H1 (cell line): ENCODE measurements at regions not wholly inside any gene's neighbourhood (a gene's known extent, or its start where the extent isn't known, plus 50 kb on each side); places are given as distances from the start of the nearest gene placed in this dataset.

Experiments
- CTCF ChIA-PET: fragments of 300-600 bp; sonication (Branson Sonifier 250); formaldehyde crosslinking; loops from one replicate; lab custom pipeline; 2021; ENCODE audit not compliant: partially characterized antibody; lab: Charles Lee
- POLR2A ChIA-PET: fragments of 300-600 bp; sonication (Branson Sonifier 250); formaldehyde crosslinking; loops from one replicate; lab custom pipeline; 2021; ENCODE audit warnings: inconsistent platforms; ENCODE audit not compliant: partially characterized antibody; lab: Charles Lee
- DNase-seq, 2 experiments: peaks; one replicate each; pipeline versions ENCODE4 v3.0.0 to v3.0.0-alpha.2; 2010 to 2022; ENCODE audit warnings: low spot score in 2 of 2, low read depth in 1 of 2, mixed read lengths in 1 of 2
- FAIRE-seq: peaks from 2 replicates; lab custom pipeline; 2011; peaks lifted over from hg19 to GRCh38; lab: Jason Lieb, UNC
- H2AFZ ChIP-seq: 2 replicates; pipeline ENCODE4 v1.8.1; 2012; ENCODE audit warnings: low read length, inconsistent platforms
- H2AK5ac ChIP-seq: 2 replicates; pipeline ENCODE4 v1.6.1; 2013; ENCODE audit warnings: low read depth, low read length
- H2BK120ac ChIP-seq: replicated peaks from 2 replicates; pipeline ENCODE3; 2013; ENCODE audit warnings: low read depth, low read length, inconsistent platforms
- H2BK12ac ChIP-seq: 2 replicates; pipeline ENCODE4 v1.6.1; 2013; ENCODE audit warnings: low read depth, low read length
- H2BK15ac ChIP-seq: 2 replicates; pipeline ENCODE4 v1.6.1; 2013; ENCODE audit warnings: low read length
- H2BK20ac ChIP-seq: 2 replicates; pipeline ENCODE4 v1.6.1; 2013; ENCODE audit warnings: low read length
- H2BK5ac ChIP-seq: 2 replicates; pipeline ENCODE4 v1.6.1; 2013; ENCODE audit warnings: low read depth, low read length
- H3K14ac ChIP-seq: 2 replicates; pipeline ENCODE4 v1.6.1; 2013; ENCODE audit warnings: inconsistent platforms; ENCODE audit not compliant: insufficient read length
- H3K18ac ChIP-seq: 2 replicates; pipeline ENCODE4 v1.6.1; 2013; ENCODE audit warnings: low read length; ENCODE audit errors: extremely low read depth
- H3K23ac ChIP-seq: 2 replicates; pipeline ENCODE4 v1.6.1; 2013; ENCODE audit warnings: inconsistent platforms; ENCODE audit not compliant: insufficient read length
- H3K23me2 ChIP-seq: 2 replicates; pipeline ENCODE4 v1.6.1; 2013; ENCODE audit warnings: low read depth, low read length
- H3K27ac ChIP-seq: 2 replicates; pipeline ENCODE4 v1.6.1; 2011; ENCODE audit warnings: low read depth, low read length, inconsistent platforms
- H3K27me3 ChIP-seq, 4 experiments: replicated peaks in 1 of 4; 1 replicate in 1 of 4; 2 replicates in 3 of 4; pipeline versions ENCODE4 v1.6.1 to v1.8.1; 2011 to 2013; ENCODE audit warnings: low read length in 3 of 4, mild to moderate bottlenecking in 3 of 4, inconsistent platforms in 2 of 4, mixed read lengths in 2 of 4, moderate library complexity in 1 of 4; ENCODE audit not compliant: control insufficient read depth in 3 of 4, insufficient read depth in 3 of 4; ENCODE audit errors: extremely low read depth in 1 of 4
- H3K36me3 ChIP-seq, 4 experiments: 2 replicates each; pipeline versions ENCODE4 v1.6.1 to v1.8.1; 2011 to 2013; ENCODE audit warnings: mild to moderate bottlenecking in 4 of 4, low read length in 3 of 4, moderate library complexity in 2 of 4, control low read depth in 1 of 4, inconsistent platforms in 1 of 4; ENCODE audit not compliant: insufficient read depth in 4 of 4, control insufficient read depth in 2 of 4
- H3K4ac ChIP-seq: replicated peaks from 2 replicates; pipeline ENCODE3; 2013; ENCODE audit warnings: low read length, low read depth, mixed read lengths, inconsistent platforms; ENCODE audit not compliant: insufficient read length
- H3K4me1 ChIP-seq, 4 experiments: replicated peaks in 1 of 4; 1 replicate in 1 of 4; 2 replicates in 3 of 4; pipeline versions ENCODE4 v1.6.1 to v1.8.1; 2011 to 2013; ENCODE audit warnings: low read length in 3 of 4, inconsistent platforms in 2 of 4, mixed read lengths in 1 of 4; ENCODE audit not compliant: insufficient read depth in 4 of 4, control insufficient read depth in 3 of 4
- H3K4me2 ChIP-seq, 2 experiments: 2 replicates each; pipeline versions ENCODE4 v1.6.1 to v1.8.1; 2011 to 2013; ENCODE audit warnings: low read depth in 2 of 2, low read length in 2 of 2, control low read depth in 1 of 2, inconsistent platforms in 1 of 2, mild to moderate bottlenecking in 1 of 2; ENCODE audit not compliant: insufficient read depth in 1 of 2
- H3K4me3 ChIP-seq, 4 experiments: fragments of 200-600, 300-600 bp in 1 of 4; sonication (generic), shearing (Covaris generic), sonication (Bioruptor Twin) in 1 of 4; 2 replicates each; pipeline versions ENCODE4 v1.5.1 to v1.8.1; 2011 to 2016; ENCODE audit warnings: low read length in 4 of 4, low read depth in 3 of 4, control low read depth in 2 of 4, inconsistent platforms in 2 of 4, mild to moderate bottlenecking in 2 of 4, mixed read lengths in 1 of 4, moderate library complexity in 1 of 4; ENCODE audit not compliant: insufficient read depth in 2 of 4; ENCODE audit errors: extremely low read depth in 1 of 4
- H3K56ac ChIP-seq: replicated peaks from 2 replicates; pipeline ENCODE3; 2013; ENCODE audit warnings: low read depth, mild to moderate bottlenecking, mixed read lengths, low read length, inconsistent platforms; ENCODE audit not compliant: insufficient read length
- H3K79me1 ChIP-seq: 2 replicates; pipeline ENCODE4 v1.6.1; 2013; ENCODE audit warnings: low read depth, low read length, control low read depth
- H3K79me2 ChIP-seq, 2 experiments: 2 replicates each; pipeline versions ENCODE4 v1.6.1 to v1.8.1; 2012 to 2013; ENCODE audit warnings: low read length in 2 of 2, mild to moderate bottlenecking in 2 of 2, inconsistent platforms in 1 of 2; ENCODE audit not compliant: insufficient read depth in 2 of 2, control insufficient read depth in 1 of 2
- H3K9ac ChIP-seq, 4 experiments: replicated peaks in 1 of 4; 1 replicate in 1 of 4; 2 replicates in 3 of 4; pipeline versions ENCODE4 v1.6.1 to v1.8.1; 2011 to 2013; ENCODE audit warnings: low read depth in 3 of 4, low read length in 3 of 4, control low read depth in 2 of 4, mild to moderate bottlenecking in 2 of 4, moderate library complexity in 2 of 4, inconsistent platforms in 1 of 4; ENCODE audit errors: extremely low read depth in 1 of 4
- H3K9me3 ChIP-seq, 2 experiments: 2 replicates each; pipeline versions ENCODE4 v1.6.1 to v1.8.1; 2012 to 2013; ENCODE audit warnings: mild to moderate bottlenecking in 2 of 2, moderate library complexity in 2 of 2, control low read depth in 1 of 2, inconsistent platforms in 1 of 2, low read depth in 1 of 2, low read length in 1 of 2, mixed read lengths in 1 of 2; ENCODE audit not compliant: insufficient read depth in 2 of 2
- H4K20me1 ChIP-seq, 2 experiments: replicated peaks in 1 of 2; 2 replicates each; pipeline versions ENCODE3 to v1.8.1; 2011 to 2013; ENCODE audit warnings: inconsistent platforms in 2 of 2, low read length in 2 of 2, mild to moderate bottlenecking in 1 of 2; ENCODE audit not compliant: insufficient read depth in 2 of 2, control insufficient read depth in 1 of 2
- H4K5ac ChIP-seq: 2 replicates; pipeline ENCODE4 v1.6.1; 2013; ENCODE audit warnings: low read length, low read depth, mixed read lengths, inconsistent platforms; ENCODE audit not compliant: insufficient read length
- H4K8ac ChIP-seq: 2 replicates; pipeline ENCODE4 v1.8.0; 2013; ENCODE audit warnings: mild to moderate bottlenecking, moderate library complexity, low read length, inconsistent platforms; ENCODE audit not compliant: insufficient read depth; ENCODE audit errors: extremely low read depth
- H4K91ac ChIP-seq: replicated peaks from 2 replicates; pipeline ENCODE3; 2013; ENCODE audit warnings: low read length, mixed read lengths, inconsistent platforms; ENCODE audit not compliant: insufficient read length
- ATF3 ChIP-seq: IDR thresholded peaks from 2 replicates; pipeline ENCODE4 v1.6.1; 2011; ENCODE audit warnings: low read depth, mild to moderate bottlenecking, low read length; ENCODE audit not compliant: insufficient read depth
- BCL11A ChIP-seq, 2 experiments: IDR thresholded peaks; one replicate each; pipeline ENCODE4 v1.6.1; 2011; ENCODE audit warnings: low read depth in 2 of 2, low read length in 2 of 2, mild to moderate bottlenecking in 2 of 2
- BRCA1 ChIP-seq: IDR thresholded peaks from 2 replicates; pipeline ENCODE4 v1.6.1; 2012; ENCODE audit warnings: low read depth, low read length, improper control_type of control experiment
- EGR1 ChIP-seq: IDR thresholded peaks from 2 replicates; pipeline ENCODE4 v1.6.1; 2011; ENCODE audit warnings: low read depth, low read length, borderline replicate concordance
- GTF2F1 ChIP-seq: IDR thresholded peaks from 2 replicates; pipeline ENCODE4 v1.6.1; 2012; ENCODE audit warnings: low read depth, low read length, improper control_type of control experiment, borderline replicate concordance
- HDAC6 ChIP-seq: IDR thresholded peaks from one replicate; pipeline ENCODE4 v1.7.1; 2012; ENCODE audit warnings: low read depth, mild to moderate bottlenecking, inconsistent platforms, low read length, moderate library complexity
- JUN ChIP-seq: IDR thresholded peaks from 2 replicates; pipeline ENCODE4 v1.6.1; 2011; ENCODE audit warnings: low read depth, mild to moderate bottlenecking, improper control_type of control experiment, low read length
- JUND ChIP-seq: IDR thresholded peaks from 2 replicates; pipeline ENCODE4 v1.6.1; 2011; ENCODE audit warnings: mild to moderate bottlenecking, improper control_type of control experiment, low read length
- KDM1A ChIP-seq: fragments of 200-600, 300-600 bp; sonication (generic); IDR thresholded peaks from 2 replicates; pipeline ENCODE4 v1.7.1; 2016; ENCODE audit warnings: mild to moderate bottlenecking, low read length, borderline replicate concordance
- POLR2A ChIP-seq, 2 experiments: IDR thresholded peaks; 1 replicate in 1 of 2; 2 replicates in 1 of 2; pipeline ENCODE4 v1.6.1; 2011; ENCODE audit warnings: low read depth in 2 of 2, low read length in 2 of 2, mild to moderate bottlenecking in 2 of 2; ENCODE audit errors: control extremely low read depth in 1 of 2
- RFX5 ChIP-seq: IDR thresholded peaks from 2 replicates; pipeline ENCODE4 v1.6.1; 2011; ENCODE audit warnings: low read depth, low read length, improper control_type of control experiment, borderline replicate concordance
- SIX5 ChIP-seq: IDR thresholded peaks from 2 replicates; pipeline ENCODE4 v1.6.1; 2011; ENCODE audit warnings: mild to moderate bottlenecking, low read depth, low read length
- SUZ12 ChIP-seq: fragments of 200-600 bp; sonication (generic); IDR thresholded peaks from 2 replicates; pipeline ENCODE4 v1.6.1; 2012; ENCODE audit warnings: mild to moderate bottlenecking, inconsistent platforms, low read length, moderate library complexity, mixed read lengths
- WGBS, 2 experiments: shearing (Covaris generic) in 1 of 2; methylation state at CpG; one replicate each; pipeline versions ENCODE4 v1.1.6 to v1.1.7; 2013 to 2015; ENCODE audit warnings: low lambda C conversion rate in 2 of 2, mixed read lengths in 2 of 2, inconsistent platforms in 1 of 2, low coverage in 1 of 2, missing lambda C conversion rate in 1 of 2; ENCODE audit not compliant: insufficient replicate concordance in 2 of 2, insufficient coverage in 1 of 2, insufficient read length in 1 of 2; ENCODE audit errors: extremely low coverage in 1 of 2, missing lambda C conversion rate in 1 of 2; 5-methylcytosine and 5-hydroxymethylcytosine counted together
- TF ChIP-seq, protein P1 (sequence below): IDR thresholded peaks from 2 replicates; pipeline ENCODE4 v1.6.1; 2011; ENCODE audit warnings: low read length, improper control_type of control experiment

DNA sequence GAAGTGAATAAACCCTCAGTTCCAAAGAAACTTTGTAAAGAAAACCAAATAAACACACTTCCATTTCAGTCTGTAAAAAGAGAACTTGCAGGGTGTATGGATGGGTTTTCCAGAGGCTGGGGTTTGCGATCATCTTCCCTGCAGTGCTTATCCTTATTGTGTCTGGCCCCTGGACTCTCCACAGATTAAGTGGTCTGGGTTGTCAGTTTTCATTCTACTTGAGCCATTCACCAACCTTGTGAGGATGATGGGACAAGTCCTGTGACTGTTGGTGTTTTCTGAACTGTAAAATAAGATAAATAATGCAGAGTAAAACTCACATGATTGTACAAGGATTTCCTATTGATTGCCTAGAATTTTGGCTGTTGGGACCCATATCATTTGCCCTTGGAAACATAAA is 166.1 kb upstream of the MOCS2 start:
- WGBS, 2 experiments = 91% methylated on average over 1 of the region's 1 CpG; no CpG with 5 or more reads in 1 of the 2 experiments
- H3K4me1 ChIP-seq = no peaks in the 10 kb centered on the region

More for the DNA sequence above, 166.1 kb upstream of the MOCS2 start:
- Histone ChIP-seq H3K14ac (no peak overlapping the region), H4K8ac (no peak overlapping the region), H3K79me2 (no peaks in the 10 kb centered on the region), H3K23me2 (no peaks in the 10 kb centered on the region), H3K36me3 (no peaks in the 10 kb centered on the region), H3K4ac (no peak overlapping the region), H2BK15ac (no peak overlapping the region), H2BK12ac (no peak overlapping the region), H4K20me1 (no peaks in the 10 kb centered on the region), H3K18ac (no peak overlapping the region), H3K4me3 (no peak overlapping the region), H4K91ac (no peak overlapping the region), H2BK120ac (no peak overlapping the region), H3K9ac (no peak overlapping the region), H3K4me2 (no peak overlapping the region), H2BK5ac (no peak overlapping the region), H3K9me3 (no peaks in the 10 kb centered on the region), H2AK5ac (no peak overlapping the region), H3K79me1 (no peaks in the 10 kb centered on the region), H3K56ac (no peak overlapping the region), H2BK20ac (no peak overlapping the region), H4K5ac (no peak overlapping the region), H2AFZ (no peak overlapping the region), H3K23ac (no peak overlapping the region), H3K27me3 (no peaks in the 10 kb centered on the region), H3K27ac (no peak overlapping the region)
- ChIA-PET CTCF (no interaction called here), POLR2A (no interaction called here)
- DNase-seq = no peak
- TF ChIP-seq RFX5 (no peak), SIX5 (no peak), JUND (no peak), GTF2F1 (no peak), ATF3 (no peak), BCL11A (IDR thresholded peaks at IDR 0.05; ENCODE audit: low read depth in 2 of 2, low read length in 2 of 2) (no peak), HDAC6 (no peak), JUN (no peak), EGR1 (no peak), POLR2A (IDR thresholded peaks at IDR 0.05; ENCODE audit: control extremely low read depth in 1 of 2, low read depth in 2 of 2, low read length in 2 of 2) (no peak), KDM1A (no peak), BRCA1 (no peak), SUZ12 (no peak)
- TF ChIP-seq, protein P1, sequence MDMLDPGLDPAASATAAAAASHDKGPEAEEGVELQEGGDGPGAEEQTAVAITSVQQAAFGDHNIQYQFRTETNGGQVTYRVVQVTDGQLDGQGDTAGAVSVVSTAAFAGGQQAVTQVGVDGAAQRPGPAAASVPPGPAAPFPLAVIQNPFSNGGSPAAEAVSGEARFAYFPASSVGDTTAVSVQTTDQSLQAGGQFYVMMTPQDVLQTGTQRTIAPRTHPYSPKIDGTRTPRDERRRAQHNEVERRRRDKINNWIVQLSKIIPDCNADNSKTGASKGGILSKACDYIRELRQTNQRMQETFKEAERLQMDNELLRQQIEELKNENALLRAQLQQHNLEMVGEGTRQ = no peak
- no peak for FAIRE-seq
